ENCODE measurements at regions not wholly inside any gene's neighbourhood (a gene's known extent, or its start where the extent isn't known, plus 50 kb on each side); places are given as distances from the start of the nearest gene placed in this dataset.
A peak's percentile ranks its signal among the peaks of the same experiment; 100 is the strongest.

GRCh38 chr14:106850913-106851825, 1324.8 kb downstream of the TMEM121 start:
- DNase-seq: no peak

- DNase-seq: peak; percentile 87
These were observed 1346.4 kb downstream of the TMEM121 start for GRCh38 chr14:106872611-106873446.

- no peak for DNase-seq
These were observed 1348.0 kb downstream of the TMEM121 start for GRCh38 chr14:106874350-106874749.

- DNase-seq: peak; percentile 37
These were observed 1349.1 kb downstream of the TMEM121 start for GRCh38 chr14:106875503-106875902.

- DNase-seq: no peak
These were observed 1350.3 kb downstream of the TMEM121 start for GRCh38 chr14:106876711-106877110.

- DNase-seq: no peak
These were observed 1351.1 kb downstream of the TMEM121 start for GRCh38 chr14:106877517-106877916.

GRCh38 chr14:106879241-106879640, 1352.9 kb downstream of the TMEM121 start:
- peak; percentile 74 for DNase-seq

- peak; percentile 54 for DNase-seq
These were observed 1356.9 kb downstream of the TMEM121 start for GRCh38 chr14:106883218-106883692.
